H1 (cell line): ENCODE measurements at regions not wholly inside any gene's neighbourhood (a gene's known extent, or its start where the extent isn't known, plus 50 kb on each side); places are given as distances from the start of the nearest gene placed in this dataset.
A peak's percentile ranks its signal among the peaks of the same experiment; 100 is the strongest.

Experiments
- CTCF ChIA-PET: fragments of 300-600 bp; sonication (Branson Sonifier 250); formaldehyde crosslinking; loops from one replicate; lab custom pipeline; 2021; ENCODE audit not compliant: partially characterized antibody; lab: Charles Lee
- POLR2A ChIA-PET: fragments of 300-600 bp; sonication (Branson Sonifier 250); formaldehyde crosslinking; loops from one replicate; lab custom pipeline; 2021; ENCODE audit warnings: inconsistent platforms; ENCODE audit not compliant: partially characterized antibody; lab: Charles Lee
- DNase-seq, 2 experiments: peaks; one replicate each; pipeline versions ENCODE4 v3.0.0 to v3.0.0-alpha.2; 2010 to 2022; ENCODE audit warnings: low spot score in 2 of 2, low read depth in 1 of 2, mixed read lengths in 1 of 2
- FAIRE-seq: peaks from 2 replicates; lab custom pipeline; 2011; peaks lifted over from hg19 to GRCh38; lab: Jason Lieb, UNC
- H2AFZ ChIP-seq: 2 replicates; pipeline ENCODE4 v1.8.1; 2012; ENCODE audit warnings: low read length, inconsistent platforms
- H2AK5ac ChIP-seq: 2 replicates; pipeline ENCODE4 v1.6.1; 2013; ENCODE audit warnings: low read depth, low read length
- H2BK120ac ChIP-seq: replicated peaks from 2 replicates; pipeline ENCODE3; 2013; ENCODE audit warnings: low read depth, low read length, inconsistent platforms
- H2BK12ac ChIP-seq: 2 replicates; pipeline ENCODE4 v1.6.1; 2013; ENCODE audit warnings: low read depth, low read length
- H2BK15ac ChIP-seq: 2 replicates; pipeline ENCODE4 v1.6.1; 2013; ENCODE audit warnings: low read length
- H2BK20ac ChIP-seq: 2 replicates; pipeline ENCODE4 v1.6.1; 2013; ENCODE audit warnings: low read length
- H2BK5ac ChIP-seq: 2 replicates; pipeline ENCODE4 v1.6.1; 2013; ENCODE audit warnings: low read depth, low read length
- H3K14ac ChIP-seq: 2 replicates; pipeline ENCODE4 v1.6.1; 2013; ENCODE audit warnings: inconsistent platforms; ENCODE audit not compliant: insufficient read length
- H3K18ac ChIP-seq: 2 replicates; pipeline ENCODE4 v1.6.1; 2013; ENCODE audit warnings: low read length; ENCODE audit errors: extremely low read depth
- H3K23ac ChIP-seq: 2 replicates; pipeline ENCODE4 v1.6.1; 2013; ENCODE audit warnings: inconsistent platforms; ENCODE audit not compliant: insufficient read length
- H3K23me2 ChIP-seq: 2 replicates; pipeline ENCODE4 v1.6.1; 2013; ENCODE audit warnings: low read depth, low read length
- H3K27ac ChIP-seq: 2 replicates; pipeline ENCODE4 v1.6.1; 2011; ENCODE audit warnings: low read depth, low read length, inconsistent platforms
- H3K27me3 ChIP-seq, 4 experiments: replicated peaks in 1 of 4; 1 replicate in 1 of 4; 2 replicates in 3 of 4; pipeline versions ENCODE4 v1.6.1 to v1.8.1; 2011 to 2013; ENCODE audit warnings: low read length in 3 of 4, mild to moderate bottlenecking in 3 of 4, inconsistent platforms in 2 of 4, mixed read lengths in 2 of 4, moderate library complexity in 1 of 4; ENCODE audit not compliant: control insufficient read depth in 3 of 4, insufficient read depth in 3 of 4; ENCODE audit errors: extremely low read depth in 1 of 4
- H3K36me3 ChIP-seq, 4 experiments: 2 replicates each; pipeline versions ENCODE4 v1.6.1 to v1.8.1; 2011 to 2013; ENCODE audit warnings: mild to moderate bottlenecking in 4 of 4, low read length in 3 of 4, moderate library complexity in 2 of 4, control low read depth in 1 of 4, inconsistent platforms in 1 of 4; ENCODE audit not compliant: insufficient read depth in 4 of 4, control insufficient read depth in 2 of 4
- H3K4ac ChIP-seq: replicated peaks from 2 replicates; pipeline ENCODE3; 2013; ENCODE audit warnings: low read length, low read depth, mixed read lengths, inconsistent platforms; ENCODE audit not compliant: insufficient read length
- H3K4me1 ChIP-seq, 4 experiments: replicated peaks in 1 of 4; 1 replicate in 1 of 4; 2 replicates in 3 of 4; pipeline versions ENCODE4 v1.6.1 to v1.8.1; 2011 to 2013; ENCODE audit warnings: low read length in 3 of 4, inconsistent platforms in 2 of 4, mixed read lengths in 1 of 4; ENCODE audit not compliant: insufficient read depth in 4 of 4, control insufficient read depth in 3 of 4
- H3K4me2 ChIP-seq, 2 experiments: 2 replicates each; pipeline versions ENCODE4 v1.6.1 to v1.8.1; 2011 to 2013; ENCODE audit warnings: low read depth in 2 of 2, low read length in 2 of 2, control low read depth in 1 of 2, inconsistent platforms in 1 of 2, mild to moderate bottlenecking in 1 of 2; ENCODE audit not compliant: insufficient read depth in 1 of 2
- H3K4me3 ChIP-seq, 4 experiments: fragments of 200-600, 300-600 bp in 1 of 4; sonication (generic), shearing (Covaris generic), sonication (Bioruptor Twin) in 1 of 4; 2 replicates each; pipeline versions ENCODE4 v1.5.1 to v1.8.1; 2011 to 2016; ENCODE audit warnings: low read length in 4 of 4, low read depth in 3 of 4, control low read depth in 2 of 4, inconsistent platforms in 2 of 4, mild to moderate bottlenecking in 2 of 4, mixed read lengths in 1 of 4, moderate library complexity in 1 of 4; ENCODE audit not compliant: insufficient read depth in 2 of 4; ENCODE audit errors: extremely low read depth in 1 of 4
- H3K56ac ChIP-seq: replicated peaks from 2 replicates; pipeline ENCODE3; 2013; ENCODE audit warnings: low read depth, mild to moderate bottlenecking, mixed read lengths, low read length, inconsistent platforms; ENCODE audit not compliant: insufficient read length
- H3K79me1 ChIP-seq: 2 replicates; pipeline ENCODE4 v1.6.1; 2013; ENCODE audit warnings: low read depth, low read length, control low read depth
- H3K79me2 ChIP-seq, 2 experiments: 2 replicates each; pipeline versions ENCODE4 v1.6.1 to v1.8.1; 2012 to 2013; ENCODE audit warnings: low read length in 2 of 2, mild to moderate bottlenecking in 2 of 2, inconsistent platforms in 1 of 2; ENCODE audit not compliant: insufficient read depth in 2 of 2, control insufficient read depth in 1 of 2
- H3K9ac ChIP-seq, 4 experiments: replicated peaks in 1 of 4; 1 replicate in 1 of 4; 2 replicates in 3 of 4; pipeline versions ENCODE4 v1.6.1 to v1.8.1; 2011 to 2013; ENCODE audit warnings: low read depth in 3 of 4, low read length in 3 of 4, control low read depth in 2 of 4, mild to moderate bottlenecking in 2 of 4, moderate library complexity in 2 of 4, inconsistent platforms in 1 of 4; ENCODE audit errors: extremely low read depth in 1 of 4
- H3K9me3 ChIP-seq, 2 experiments: 2 replicates each; pipeline versions ENCODE4 v1.6.1 to v1.8.1; 2012 to 2013; ENCODE audit warnings: mild to moderate bottlenecking in 2 of 2, moderate library complexity in 2 of 2, control low read depth in 1 of 2, inconsistent platforms in 1 of 2, low read depth in 1 of 2, low read length in 1 of 2, mixed read lengths in 1 of 2; ENCODE audit not compliant: insufficient read depth in 2 of 2
- H4K20me1 ChIP-seq, 2 experiments: replicated peaks in 1 of 2; 2 replicates each; pipeline versions ENCODE3 to v1.8.1; 2011 to 2013; ENCODE audit warnings: inconsistent platforms in 2 of 2, low read length in 2 of 2, mild to moderate bottlenecking in 1 of 2; ENCODE audit not compliant: insufficient read depth in 2 of 2, control insufficient read depth in 1 of 2
- H4K5ac ChIP-seq: 2 replicates; pipeline ENCODE4 v1.6.1; 2013; ENCODE audit warnings: low read length, low read depth, mixed read lengths, inconsistent platforms; ENCODE audit not compliant: insufficient read length
- H4K8ac ChIP-seq: 2 replicates; pipeline ENCODE4 v1.8.0; 2013; ENCODE audit warnings: mild to moderate bottlenecking, moderate library complexity, low read length, inconsistent platforms; ENCODE audit not compliant: insufficient read depth; ENCODE audit errors: extremely low read depth
- H4K91ac ChIP-seq: replicated peaks from 2 replicates; pipeline ENCODE3; 2013; ENCODE audit warnings: low read length, mixed read lengths, inconsistent platforms; ENCODE audit not compliant: insufficient read length
- HDAC2 ChIP-seq, 2 experiments: fragments of 300-600 bp in 1 of 2; sonication (generic) in 1 of 2; IDR thresholded peaks; 2 replicates each; pipeline ENCODE4 v1.6.1; 2011 to 2012; ENCODE audit warnings: low read depth in 2 of 2, low read length in 2 of 2, mild to moderate bottlenecking in 2 of 2, moderate library complexity in 2 of 2, borderline replicate concordance in 1 of 2, inconsistent platforms in 1 of 2
- KDM4A ChIP-seq: IDR thresholded peaks from one replicate; pipeline ENCODE4 v1.7.1; 2012; ENCODE audit warnings: low read depth, mild to moderate bottlenecking, moderate library complexity, low read length, inconsistent platforms; ENCODE audit not compliant: severe bottlenecking
- POLR2AphosphoS5 ChIP-seq: IDR thresholded peaks from 2 replicates; pipeline ENCODE4 v1.6.1; 2011; ENCODE audit warnings: low read depth, low read length
- TEAD4 ChIP-seq: IDR thresholded peaks from 2 replicates; pipeline ENCODE4 v1.6.1; 2012; ENCODE audit warnings: low read depth, low read length, inconsistent platforms, mixed read lengths
- WGBS, 2 experiments: shearing (Covaris generic) in 1 of 2; methylation state at CpG; one replicate each; pipeline versions ENCODE4 v1.1.6 to v1.1.7; 2013 to 2015; ENCODE audit warnings: low lambda C conversion rate in 2 of 2, mixed read lengths in 2 of 2, inconsistent platforms in 1 of 2, low coverage in 1 of 2, missing lambda C conversion rate in 1 of 2; ENCODE audit not compliant: insufficient replicate concordance in 2 of 2, insufficient coverage in 1 of 2, insufficient read length in 1 of 2; ENCODE audit errors: extremely low coverage in 1 of 2, missing lambda C conversion rate in 1 of 2; 5-methylcytosine and 5-hydroxymethylcytosine counted together

DNA sequence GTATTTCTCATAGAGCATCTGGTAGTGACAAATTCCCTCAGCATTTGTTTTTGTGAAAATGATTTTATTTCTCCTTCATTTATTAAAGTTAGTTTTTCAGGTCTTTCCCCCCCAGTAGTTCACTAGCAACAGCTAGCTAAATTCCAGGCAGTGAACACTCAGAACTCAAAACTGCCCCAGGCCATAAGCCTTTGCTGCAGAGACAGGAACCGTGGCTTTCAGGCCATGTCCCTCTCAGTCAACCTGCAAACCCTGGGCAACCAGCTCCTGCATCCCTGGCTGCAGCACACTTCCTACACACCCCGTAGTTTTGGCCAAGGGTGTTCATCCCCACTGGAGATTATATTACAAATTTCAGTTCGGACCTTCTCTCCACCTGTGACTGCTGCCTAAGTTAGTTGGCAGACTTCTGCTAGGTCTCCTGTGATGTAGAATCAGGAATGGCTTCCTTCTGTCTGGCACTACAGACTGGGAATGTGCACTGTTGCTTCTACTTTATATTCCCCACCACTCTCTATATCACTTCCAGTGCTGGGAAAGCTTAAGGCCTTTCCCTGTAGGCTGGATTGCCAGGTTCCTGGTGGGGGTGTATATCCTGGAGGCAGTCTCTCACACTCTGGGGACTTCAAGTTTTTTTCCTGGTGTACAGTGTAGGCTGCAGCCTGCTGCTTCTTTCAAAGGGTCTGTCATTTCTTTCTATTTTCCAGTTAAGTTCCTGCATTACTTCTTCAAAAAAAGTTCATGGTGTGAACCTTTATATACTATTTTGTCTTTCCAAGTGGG lies 924.4 kb upstream of the LRFN5 start:
- no peak overlapping the region for H3K4me3 ChIP-seq
- H3K79me1 ChIP-seq: no peaks in the 10 kb centered on the region
- H2AFZ ChIP-seq: no peak overlapping the region; the same call in 1 of the 2 replicates
- H3K36me3 ChIP-seq: no peaks in the 10 kb centered on the region
- no peak overlapping the region for H2BK12ac ChIP-seq
- no peak for DNase-seq
- no peak overlapping the region for H4K91ac ChIP-seq
- H3K56ac ChIP-seq: no peak overlapping the region
- ChIA-PET POLR2A (no interaction called here), CTCF (interaction anchor here (0.6 kb wide), 1 partner anchor 15 kb away, joined by 3 read pairs; no protein-coding TSS in a partner anchor)
- no peak overlapping the region for H3K9ac ChIP-seq
- no peak overlapping the region for H2BK20ac ChIP-seq
- no peak overlapping the region for H3K4me2 ChIP-seq
- no peak overlapping the region for H3K27ac ChIP-seq
- H3K23ac ChIP-seq: no peak overlapping the region
- no peaks in the 10 kb centered on the region for H3K23me2 ChIP-seq
- H3K18ac ChIP-seq: no peak overlapping the region
- no peak overlapping the region for H2BK120ac ChIP-seq
- peak overlapping the region; percentile 52 for H2BK5ac ChIP-seq
- no peak overlapping the region for H3K4ac ChIP-seq
- FAIRE-seq: no peak
- H2BK15ac ChIP-seq: peak overlapping the region; percentile 92
- no peaks in the 10 kb centered on the region for H3K27me3 ChIP-seq
- H3K4me1 ChIP-seq: no peaks in the 10 kb centered on the region
- H3K79me2 ChIP-seq: no peaks in the 10 kb centered on the region
- no peak overlapping the region for H4K5ac ChIP-seq
- H4K8ac ChIP-seq: no peak overlapping the region
- WGBS, 2 experiments: 93% methylated on average over 3 of the region's 3 CpGs; no CpG with 5 or more reads in 1 of the 2 experiments
- H4K20me1 ChIP-seq: no peaks in the 10 kb centered on the region
- H2AK5ac ChIP-seq: no peak overlapping the region
- H3K9me3 ChIP-seq: no peaks in the 10 kb centered on the region
- no peak overlapping the region for H3K14ac ChIP-seq
- TF ChIP-seq HDAC2 (IDR thresholded peaks at IDR 0.05; ENCODE audit: borderline replicate concordance in 1 of 2, low read depth in 2 of 2, low read length in 2 of 2) (no peak), TEAD4 (no peak), KDM4A (no peak), POLR2AphosphoS5 (no peak)
